ENCODE measurements at regions not wholly inside any gene's neighbourhood (a gene's known extent, or its start where the extent isn't known, plus 50 kb on each side); places are given as distances from the start of the nearest gene placed in this dataset.
A peak's percentile ranks its signal among the peaks of the same experiment; 100 is the strongest.

- POLR2A ChIA-PET, result no interaction called here
- ATAC-seq, result no peak
Observed at GRCh38 chr6:103855750-103856149, 1004.0 kb downstream of the HACE1 start.

GRCh38 chr6:103854059-103854458 is 1005.7 kb downstream of the HACE1 start:
- intact Hi-C loops (cut with micrococcal nuclease; ENCODE audit: unreplicated experiment), result no loop called here
- Histone ChIP-seq H3K27me3 (ENCODE audit: control insufficient read depth, insufficient read depth, low read length) (no peaks in the 10 kb centered on the region), H3K36me3 (ENCODE audit: control insufficient read depth, insufficient read depth, low read length) (no peaks in the 10 kb centered on the region), H3K27ac (ENCODE audit: low read length) (no peak overlapping the region), H3K9me3 (ENCODE audit: control insufficient read depth, insufficient read depth, low read depth, low read length) (no peaks in the 10 kb centered on the region), H3K4me3 (ENCODE audit: low read depth in 2 of 2, low read length in 2 of 2) (no peak overlapping the region), H3K4me1 (ENCODE audit: control insufficient read depth, insufficient read depth, low read length) (no peaks in the 10 kb centered on the region)
- in situ Hi-C loops (cut with HindIII; ENCODE audit: low pct_unique_long_range_greater_than_20kb, low sequenced_read_pairs), result no loop called here
- ChIA-PET CTCF (no interaction called here), POLR2A (no interaction called here)
- DNase-seq (ENCODE audit: low read depth, low spot score), result no peak
- BruUV-seq (replicated peaks), result no TSS peak
- ATAC-seq, result no peak
- no peak for TF ChIP-seq REST (IDR thresholded peaks at IDR 0.05; ENCODE audit: insufficient read depth in 1 of 2, low read depth in 2 of 2, low read length in 1 of 2)
- peak; percentile 9; the same call in 1 of the 2 replicates for TF ChIP-seq CTCF (IDR thresholded peaks at IDR 0.05)

More at GRCh38 chr6:103855750-103856149, 1004.0 kb downstream of the HACE1 start:
- intact Hi-C loops (cut with micrococcal nuclease; ENCODE audit: unreplicated experiment), result no loop called here
- no TSS peak for BruUV-seq (replicated peaks)
- H3K4me1 ChIP-seq (ENCODE audit: control insufficient read depth, insufficient read depth, low read length), result no peaks in the 10 kb centered on the region
- CTCF ChIA-PET, result no interaction called here
- no peaks in the 10 kb centered on the region for H3K27me3 ChIP-seq (ENCODE audit: control insufficient read depth, insufficient read depth, low read length)
- DNase-seq (ENCODE audit: low read depth, low spot score), result no peak
- TF ChIP-seq POLR2AphosphoS5 (IDR thresholded peaks at IDR 0.05; ENCODE audit: low read depth, low read length), result no peak
- TF ChIP-seq REST (IDR thresholded peaks at IDR 0.05; ENCODE audit: insufficient read depth in 1 of 2, low read depth in 2 of 2, low read length in 1 of 2), result no peak
- no peak for TF ChIP-seq CTCF (IDR thresholded peaks at IDR 0.05)
- TF ChIP-seq SIN3A (IDR thresholded peaks at IDR 0.05; ENCODE audit: borderline replicate concordance, insufficient read depth, low read depth, low read length), result no peak
- no peak for TF ChIP-seq TCF7L2 (IDR thresholded peaks at IDR 0.05; ENCODE audit: low read depth, low read length)
- H3K4me3 ChIP-seq (ENCODE audit: low read depth in 2 of 2, low read length in 2 of 2), result no peak overlapping the region
- no peaks in the 10 kb centered on the region for H3K36me3 ChIP-seq (ENCODE audit: control insufficient read depth, insufficient read depth, low read length)
- H3K27ac ChIP-seq (ENCODE audit: low read length), result no peak overlapping the region
- in situ Hi-C loops (cut with HindIII; ENCODE audit: low pct_unique_long_range_greater_than_20kb, low sequenced_read_pairs), result no loop called here
- no peaks in the 10 kb centered on the region for H3K9me3 ChIP-seq (ENCODE audit: control insufficient read depth, insufficient read depth, low read depth, low read length)

Measured in Panc1 (cell line).